ENCODE measurements at regions not wholly inside any gene's neighbourhood (a gene's known extent, or its start where the extent isn't known, plus 50 kb on each side); places are given as distances from the start of the nearest gene placed in this dataset.

- Histone ChIP-seq H3K27ac (ENCODE audit: low read depth, low read length) (no peak overlapping the region), H3K9ac (ENCODE audit: low read depth in 1 of 3, low read length in 3 of 3) (no peak overlapping the region), H3K9me3 (ENCODE audit: control insufficient read depth in 3 of 3, low read length in 3 of 3) (no peaks in the 10 kb centered on the region), H3K4me1 (ENCODE audit: control insufficient read depth in 3 of 3, insufficient read depth in 3 of 3, low read length in 3 of 3) (no peaks in the 10 kb centered on the region), H3K36me3 (ENCODE audit: control insufficient read depth in 3 of 3, insufficient read depth in 3 of 3, low read length in 3 of 3) (no peaks in the 10 kb centered on the region), H3K27me3 (ENCODE audit: control insufficient read depth in 3 of 3, insufficient read depth in 3 of 3, low read length in 3 of 3) (no peaks in the 10 kb centered on the region), H3K4me3 (ENCODE audit: low read length in 3 of 3) (no peak overlapping the region)
Observed at GRCh38 chr5:30605693-30606268, 587.7 kb upstream of the CDH6 start.

GRCh38 chr5:30604648-30605262 lies 588.7 kb upstream of the CDH6 start:
- H3K9me3 ChIP-seq (ENCODE audit: control insufficient read depth in 3 of 3, low read length in 3 of 3): no peaks in the 10 kb centered on the region
- H3K4me1 ChIP-seq (ENCODE audit: control insufficient read depth in 3 of 3, insufficient read depth in 3 of 3, low read length in 3 of 3): no peaks in the 10 kb centered on the region
- H3K36me3 ChIP-seq (ENCODE audit: control insufficient read depth in 3 of 3, insufficient read depth in 3 of 3, low read length in 3 of 3): no peaks in the 10 kb centered on the region
- no peak overlapping the region for H3K4me3 ChIP-seq (ENCODE audit: low read length in 3 of 3)
- no peaks in the 10 kb centered on the region for H3K27me3 ChIP-seq (ENCODE audit: control insufficient read depth in 3 of 3, insufficient read depth in 3 of 3, low read length in 3 of 3)
- no peak overlapping the region for H3K27ac ChIP-seq (ENCODE audit: low read depth, low read length)
- no peak overlapping the region for H3K9ac ChIP-seq (ENCODE audit: low read depth in 1 of 3, low read length in 3 of 3)

GRCh38 chr5:30600892-30601291 lies 592.6 kb upstream of the CDH6 start:
- no peak overlapping the region for H3K4me3 ChIP-seq (ENCODE audit: low read length in 3 of 3)
- no peak overlapping the region for H3K9ac ChIP-seq (ENCODE audit: low read depth in 1 of 3, low read length in 3 of 3)
- no peaks in the 10 kb centered on the region for H3K9me3 ChIP-seq (ENCODE audit: control insufficient read depth in 3 of 3, low read length in 3 of 3)
- H3K27ac ChIP-seq (ENCODE audit: low read depth, low read length): no peak overlapping the region
- H3K4me1 ChIP-seq (ENCODE audit: control insufficient read depth in 3 of 3, insufficient read depth in 3 of 3, low read length in 3 of 3): no peaks in the 10 kb centered on the region
- H3K27me3 ChIP-seq (ENCODE audit: control insufficient read depth in 3 of 3, insufficient read depth in 3 of 3, low read length in 3 of 3): no peaks in the 10 kb centered on the region
- H3K36me3 ChIP-seq (ENCODE audit: control insufficient read depth in 3 of 3, insufficient read depth in 3 of 3, low read length in 3 of 3): no peaks in the 10 kb centered on the region

DNA sequence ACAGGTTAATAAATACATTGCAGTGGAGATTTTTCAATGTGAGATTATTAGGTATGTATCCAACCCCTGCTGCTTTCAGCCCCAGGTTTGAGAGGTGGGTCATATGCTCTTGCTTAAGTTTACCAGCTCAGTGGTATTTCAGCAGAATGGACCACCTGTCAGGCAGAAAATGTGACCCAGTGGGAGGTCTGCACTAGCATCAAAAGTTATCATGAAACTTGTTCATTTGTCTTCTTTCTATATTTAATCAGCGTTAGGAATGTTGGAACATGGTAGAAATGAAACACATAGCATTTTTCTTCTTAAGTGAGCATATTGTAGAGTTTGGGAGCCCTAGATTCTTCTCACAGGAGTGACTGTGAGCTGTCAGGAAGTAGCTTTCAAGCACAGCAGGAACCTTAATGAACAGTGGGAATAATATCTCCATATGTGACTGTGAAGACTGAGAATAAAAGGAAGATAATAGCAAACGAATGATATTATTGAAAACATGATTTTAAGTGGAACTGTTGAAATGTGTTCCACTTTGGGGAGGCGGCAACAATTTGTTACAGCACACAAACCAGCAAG lies 596.9 kb upstream of the CDH6 start:
- no peaks in the 10 kb centered on the region for H3K27me3 ChIP-seq (ENCODE audit: control insufficient read depth in 3 of 3, insufficient read depth in 3 of 3, low read length in 3 of 3)
- no peaks in the 10 kb centered on the region for H3K36me3 ChIP-seq (ENCODE audit: control insufficient read depth in 3 of 3, insufficient read depth in 3 of 3, low read length in 3 of 3)
- H3K9me3 ChIP-seq (ENCODE audit: control insufficient read depth in 3 of 3, low read length in 3 of 3): no peaks in the 10 kb centered on the region
- no peak overlapping the region for H3K4me3 ChIP-seq (ENCODE audit: low read length in 3 of 3)
- no peaks in the 10 kb centered on the region for H3K4me1 ChIP-seq (ENCODE audit: control insufficient read depth in 3 of 3, insufficient read depth in 3 of 3, low read length in 3 of 3)
- H3K27ac ChIP-seq (ENCODE audit: low read depth, low read length): no peak overlapping the region
- no peak overlapping the region for H3K9ac ChIP-seq (ENCODE audit: low read depth in 1 of 3, low read length in 3 of 3)

GRCh38 chr5:30594331-30594730 lies 599.2 kb upstream of the CDH6 start:
- no peak overlapping the region for H3K4me3 ChIP-seq (ENCODE audit: low read length in 3 of 3)
- no peak overlapping the region for H3K9ac ChIP-seq (ENCODE audit: low read depth in 1 of 3, low read length in 3 of 3)
- no peaks in the 10 kb centered on the region for H3K4me1 ChIP-seq (ENCODE audit: control insufficient read depth in 3 of 3, insufficient read depth in 3 of 3, low read length in 3 of 3)
- no peak overlapping the region for H3K27ac ChIP-seq (ENCODE audit: low read depth, low read length)
- no peaks in the 10 kb centered on the region for H3K9me3 ChIP-seq (ENCODE audit: control insufficient read depth in 3 of 3, low read length in 3 of 3)
- H3K36me3 ChIP-seq (ENCODE audit: control insufficient read depth in 3 of 3, insufficient read depth in 3 of 3, low read length in 3 of 3): no peaks in the 10 kb centered on the region
- H3K27me3 ChIP-seq (ENCODE audit: control insufficient read depth in 3 of 3, insufficient read depth in 3 of 3, low read length in 3 of 3): no peaks in the 10 kb centered on the region

GRCh38 chr5:30592833-30593232 lies 600.7 kb upstream of the CDH6 start:
- no peak overlapping the region for H3K27ac ChIP-seq (ENCODE audit: low read depth, low read length)
- no peaks in the 10 kb centered on the region for H3K36me3 ChIP-seq (ENCODE audit: control insufficient read depth in 3 of 3, insufficient read depth in 3 of 3, low read length in 3 of 3)
- H3K9ac ChIP-seq (ENCODE audit: low read depth in 1 of 3, low read length in 3 of 3): no peak overlapping the region
- no peak overlapping the region for H3K4me3 ChIP-seq (ENCODE audit: low read length in 3 of 3)
- H3K27me3 ChIP-seq (ENCODE audit: control insufficient read depth in 3 of 3, insufficient read depth in 3 of 3, low read length in 3 of 3): no peaks in the 10 kb centered on the region
- H3K9me3 ChIP-seq (ENCODE audit: control insufficient read depth in 3 of 3, low read length in 3 of 3): no peaks in the 10 kb centered on the region
- H3K4me1 ChIP-seq (ENCODE audit: control insufficient read depth in 3 of 3, insufficient read depth in 3 of 3, low read length in 3 of 3): no peaks in the 10 kb centered on the region

- no peaks in the 10 kb centered on the region for H3K36me3 ChIP-seq (ENCODE audit: control insufficient read depth in 3 of 3, insufficient read depth in 3 of 3, low read length in 3 of 3)
- H3K27me3 ChIP-seq (ENCODE audit: control insufficient read depth in 3 of 3, insufficient read depth in 3 of 3, low read length in 3 of 3): no peaks in the 10 kb centered on the region
- no peaks in the 10 kb centered on the region for H3K4me1 ChIP-seq (ENCODE audit: control insufficient read depth in 3 of 3, insufficient read depth in 3 of 3, low read length in 3 of 3)
- H3K9ac ChIP-seq (ENCODE audit: low read depth in 1 of 3, low read length in 3 of 3): no peak overlapping the region
- no peaks in the 10 kb centered on the region for H3K9me3 ChIP-seq (ENCODE audit: control insufficient read depth in 3 of 3, low read length in 3 of 3)
- H3K27ac ChIP-seq (ENCODE audit: low read depth, low read length): no peak overlapping the region
- H3K4me3 ChIP-seq (ENCODE audit: low read length in 3 of 3): no peak overlapping the region
Observed at GRCh38 chr5:30581198-30581935, 612.1 kb upstream of the CDH6 start.

- no peak overlapping the region for H3K9ac ChIP-seq (ENCODE audit: low read depth in 1 of 3, low read length in 3 of 3)
- H3K36me3 ChIP-seq (ENCODE audit: control insufficient read depth in 3 of 3, insufficient read depth in 3 of 3, low read length in 3 of 3): no peaks in the 10 kb centered on the region
- no peak overlapping the region for H3K4me3 ChIP-seq (ENCODE audit: low read length in 3 of 3)
- H3K9me3 ChIP-seq (ENCODE audit: control insufficient read depth in 3 of 3, low read length in 3 of 3): no peaks in the 10 kb centered on the region
- H3K27me3 ChIP-seq (ENCODE audit: control insufficient read depth in 3 of 3, insufficient read depth in 3 of 3, low read length in 3 of 3): no peaks in the 10 kb centered on the region
- no peak overlapping the region for H3K27ac ChIP-seq (ENCODE audit: low read depth, low read length)
- no peaks in the 10 kb centered on the region for H3K4me1 ChIP-seq (ENCODE audit: control insufficient read depth in 3 of 3, insufficient read depth in 3 of 3, low read length in 3 of 3)
Observed at GRCh38 chr5:30574761-30575160, 618.7 kb upstream of the CDH6 start.

DNA sequence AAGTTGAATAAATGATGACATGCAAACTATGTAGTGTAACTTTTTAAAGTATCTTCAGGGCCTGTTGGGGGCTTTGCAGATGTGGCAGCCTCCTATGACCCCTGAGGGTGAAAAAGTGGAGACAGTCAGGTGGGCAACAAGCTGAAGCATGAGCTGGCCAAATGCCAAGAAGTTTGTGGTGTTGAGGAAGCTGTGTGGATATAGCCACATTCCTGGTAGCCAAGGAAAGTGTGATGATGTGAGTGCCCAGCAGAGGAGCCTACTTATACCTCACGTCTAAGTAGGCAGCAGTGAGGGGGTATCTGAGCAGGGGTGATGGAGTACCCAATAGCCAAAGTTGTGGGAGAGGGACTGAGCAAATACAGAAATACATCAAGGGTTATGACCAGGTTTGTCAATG lies 621.2 kb upstream of the CDH6 start:
- no peak overlapping the region for H3K27ac ChIP-seq (ENCODE audit: low read depth, low read length)
- H3K9me3 ChIP-seq (ENCODE audit: control insufficient read depth in 3 of 3, low read length in 3 of 3): no peaks in the 10 kb centered on the region
- H3K27me3 ChIP-seq (ENCODE audit: control insufficient read depth in 3 of 3, insufficient read depth in 3 of 3, low read length in 3 of 3): no peaks in the 10 kb centered on the region
- H3K36me3 ChIP-seq (ENCODE audit: control insufficient read depth in 3 of 3, insufficient read depth in 3 of 3, low read length in 3 of 3): no peaks in the 10 kb centered on the region
- no peak overlapping the region for H3K4me3 ChIP-seq (ENCODE audit: low read length in 3 of 3)
- no peaks in the 10 kb centered on the region for H3K4me1 ChIP-seq (ENCODE audit: control insufficient read depth in 3 of 3, insufficient read depth in 3 of 3, low read length in 3 of 3)
- no peak overlapping the region for H3K9ac ChIP-seq (ENCODE audit: low read depth in 1 of 3, low read length in 3 of 3)

DNA sequence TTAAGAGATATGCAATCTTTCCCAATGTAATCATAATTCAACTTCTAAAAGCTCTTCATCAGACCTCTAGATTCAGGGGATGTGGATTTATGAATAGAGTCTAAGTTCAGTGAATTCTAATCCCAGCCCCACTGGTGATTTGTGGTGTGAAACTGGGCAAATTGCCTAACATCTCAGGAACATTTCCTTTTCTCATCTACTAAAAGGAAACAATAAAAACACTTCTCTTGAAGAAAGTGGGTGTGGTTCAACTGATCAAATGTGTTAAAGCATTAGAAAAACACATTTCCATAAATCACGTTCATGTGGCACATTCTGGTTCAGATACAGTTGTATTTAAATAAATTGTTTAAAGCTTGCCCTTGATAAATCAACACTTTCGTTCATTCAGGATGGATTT lies 631.7 kb upstream of the CDH6 start:
- Histone ChIP-seq H3K27me3 (ENCODE audit: control insufficient read depth in 3 of 3, insufficient read depth in 3 of 3, low read length in 3 of 3) (no peaks in the 10 kb centered on the region), H3K4me1 (ENCODE audit: control insufficient read depth in 3 of 3, insufficient read depth in 3 of 3, low read length in 3 of 3) (no peaks in the 10 kb centered on the region), H3K9me3 (ENCODE audit: control insufficient read depth in 3 of 3, low read length in 3 of 3) (no peaks in the 10 kb centered on the region), H3K36me3 (ENCODE audit: control insufficient read depth in 3 of 3, insufficient read depth in 3 of 3, low read length in 3 of 3) (no peaks in the 10 kb centered on the region), H3K9ac (ENCODE audit: low read depth in 1 of 3, low read length in 3 of 3) (no peak overlapping the region), H3K4me3 (ENCODE audit: low read length in 3 of 3) (no peak overlapping the region), H3K27ac (ENCODE audit: low read depth, low read length) (no peak overlapping the region)

Data from skeletal muscle tissue (tissue), 3 donors.